BJ (cell line): ENCODE measurements at regions not wholly inside any gene's neighbourhood (a gene's known extent, or its start where the extent isn't known, plus 50 kb on each side); places are given as distances from the start of the nearest gene placed in this dataset.

ENCODE experiments used
- CTCF ChIA-PET: fragments of 350-600 bp; formaldehyde crosslinking; extraction: SDS; loops from one replicate; lab custom pipeline; 2021; ENCODE audit warnings: antibody characterized with exemption, inconsistent platforms; lab: Yijun Ruan, JAX
- POLR2A ChIA-PET: fragments of 300-600 bp; sonication (Branson Sonifier 250); formaldehyde crosslinking; extraction: SDS; loops from one replicate; lab custom pipeline; 2021; ENCODE audit warnings: antibody characterized with exemption; lab: Charles Lee
- DNase-seq: peaks from one replicate; pipeline ENCODE4 v3.0.0-alpha.2; 2011; ENCODE audit warnings: low read depth
- H3K27me3 ChIP-seq: 2 replicates; pipeline ENCODE4 v1.6.0; 2011; ENCODE audit warnings: low read length; ENCODE audit not compliant: control insufficient read depth, insufficient read depth
- H3K36me3 ChIP-seq: 2 replicates; pipeline ENCODE4 v1.5.1; 2011; ENCODE audit warnings: low read length; ENCODE audit not compliant: control insufficient read depth, insufficient read depth
- H3K4me3 ChIP-seq: 2 replicates; pipeline ENCODE4 v1.5.1; 2011; ENCODE audit warnings: low read depth, mild to moderate bottlenecking, control low read depth, low read length
- CTCF ChIP-seq: IDR thresholded peaks from 2 replicates; pipeline ENCODE4 v1.5.1; 2011; ENCODE audit warnings: low read depth, mild to moderate bottlenecking, control low read depth, inconsistent platforms, low read length, moderate library complexity; ENCODE audit not compliant: insufficient read depth

- no peak for DNase-seq
- no peak for TF ChIP-seq CTCF
- Histone ChIP-seq H3K27me3 (no peaks in the 10 kb centered on the region), H3K4me3 (no peak overlapping the region), H3K36me3 (no peaks in the 10 kb centered on the region)
- POLR2A ChIA-PET: no interaction called here
- CTCF ChIA-PET: no interaction called here
Observed at GRCh38 chr1:57729181-57729580, 305.3 kb upstream of the DAB1 start.

GRCh38 chr1:57727121-57727520 is 303.3 kb upstream of the DAB1 start:
- no peaks in the 10 kb centered on the region for H3K36me3 ChIP-seq
- POLR2A ChIA-PET: no interaction called here
- no peaks in the 10 kb centered on the region for H3K27me3 ChIP-seq
- no peak for DNase-seq
- CTCF ChIA-PET: no interaction called here
- no peak for TF ChIP-seq CTCF
- no peak overlapping the region for H3K4me3 ChIP-seq

GRCh38 chr1:57725318-57725717 is 301.5 kb upstream of the DAB1 start:
- CTCF ChIA-PET: interaction anchor here (1.0 kb wide), 2 partner anchors 14 to 45 kb away, joined by 3 read pairs; no protein-coding TSS in a partner anchor
- no peaks in the 10 kb centered on the region for H3K27me3 ChIP-seq
- TF ChIP-seq CTCF: no peak
- DNase-seq: no peak
- H3K36me3 ChIP-seq: no peaks in the 10 kb centered on the region
- POLR2A ChIA-PET: no interaction called here
- no peak overlapping the region for H3K4me3 ChIP-seq

- POLR2A ChIA-PET: no interaction called here
- Histone ChIP-seq H3K4me3 (no peak overlapping the region), H3K27me3 (no peaks in the 10 kb centered on the region), H3K36me3 (no peaks in the 10 kb centered on the region)
- CTCF ChIA-PET: interaction anchor here (1.0 kb wide), 1 partner anchor 46 kb away, joined by 3 read pairs; no protein-coding TSS in a partner anchor
- TF ChIP-seq CTCF: no peak
- DNase-seq: no peak
Observed at GRCh38 chr1:57724535-57724934, 300.7 kb upstream of the DAB1 start.

GRCh38 chr1:57722285-57722978 is 298.6 kb upstream of the DAB1 start:
- ChIA-PET CTCF (interaction anchor here (1.5 kb wide), 1 partner anchor 48 kb away, joined by 3 read pairs; no protein-coding TSS in a partner anchor), POLR2A (no interaction called here)
- TF ChIP-seq CTCF: no peak
- Histone ChIP-seq H3K27me3 (no peaks in the 10 kb centered on the region), H3K36me3 (no peaks in the 10 kb centered on the region), H3K4me3 (no peak overlapping the region)
- DNase-seq: no peak
